ENCODE measurements at regions not wholly inside any gene's neighbourhood (a gene's known extent, or its start where the extent isn't known, plus 50 kb on each side); places are given as distances from the start of the nearest gene placed in this dataset.

DNA sequence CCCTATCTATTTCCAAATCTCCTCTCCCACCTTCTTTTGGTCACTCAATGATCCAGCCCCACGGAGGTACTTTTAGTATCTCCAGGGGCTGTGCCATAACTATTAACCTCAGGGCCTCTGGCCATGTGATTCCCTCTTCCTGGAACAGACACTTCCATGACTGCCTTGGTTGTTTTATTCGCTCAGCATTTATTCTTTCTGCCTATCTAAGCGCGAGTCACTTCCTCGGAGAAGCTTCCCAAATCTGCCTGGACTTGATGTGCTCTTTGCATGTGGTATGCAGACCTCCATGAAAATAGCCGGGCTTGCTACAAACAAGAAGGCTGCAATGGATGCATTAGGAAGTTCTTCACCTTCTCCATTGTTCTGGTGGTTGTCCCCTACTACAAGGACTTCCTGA lies 939.0 kb upstream of the TMEM132C start:
- TF ChIP-seq, protein P1, sequence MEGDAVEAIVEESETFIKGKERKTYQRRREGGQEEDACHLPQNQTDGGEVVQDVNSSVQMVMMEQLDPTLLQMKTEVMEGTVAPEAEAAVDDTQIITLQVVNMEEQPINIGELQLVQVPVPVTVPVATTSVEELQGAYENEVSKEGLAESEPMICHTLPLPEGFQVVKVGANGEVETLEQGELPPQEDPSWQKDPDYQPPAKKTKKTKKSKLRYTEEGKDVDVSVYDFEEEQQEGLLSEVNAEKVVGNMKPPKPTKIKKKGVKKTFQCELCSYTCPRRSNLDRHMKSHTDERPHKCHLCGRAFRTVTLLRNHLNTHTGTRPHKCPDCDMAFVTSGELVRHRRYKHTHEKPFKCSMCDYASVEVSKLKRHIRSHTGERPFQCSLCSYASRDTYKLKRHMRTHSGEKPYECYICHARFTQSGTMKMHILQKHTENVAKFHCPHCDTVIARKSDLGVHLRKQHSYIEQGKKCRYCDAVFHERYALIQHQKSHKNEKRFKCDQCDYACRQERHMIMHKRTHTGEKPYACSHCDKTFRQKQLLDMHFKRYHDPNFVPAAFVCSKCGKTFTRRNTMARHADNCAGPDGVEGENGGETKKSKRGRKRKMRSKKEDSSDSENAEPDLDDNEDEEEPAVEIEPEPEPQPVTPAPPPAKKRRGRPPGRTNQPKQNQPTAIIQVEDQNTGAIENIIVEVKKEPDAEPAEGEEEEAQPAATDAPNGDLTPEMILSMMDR (IDR thresholded peaks at IDR 0.05): no peak
- no peak for TF ChIP-seq EZH2phosphoT487 (IDR thresholded peaks at IDR 0.05)
- TF ChIP-seq EZH2 (IDR thresholded peaks at IDR 0.05): no peak
